CD4-positive, CD25-positive, alpha-beta regulatory T cell (primary cell): ENCODE measurements at regions not wholly inside any gene's neighbourhood (a gene's known extent, or its start where the extent isn't known, plus 50 kb on each side); places are given as distances from the start of the nearest gene placed in this dataset.

Source experiments
- ATAC-seq, 2 donors: fragments of 150-1000 bp; cut with Tn5 transposase; one replicate each; pipeline ENCODE4 v1.10.0; 2021; ENCODE audit warnings: low read depth in 2 of 2, moderate number of reproducible peaks in 2 of 2, moderate library complexity in 1 of 2
- DNase-seq, 3 donors: peaks; one replicate each; pipeline versions ENCODE4 v3.0.0 to v3.0.0-alpha.2; 2012 to 2022; ENCODE audit warnings: mixed read lengths in 1 of 3
- H3K27ac ChIP-seq: one replicate; pipeline ENCODE4 v1.7.0; 2013; ENCODE audit warnings: mild to moderate bottlenecking, low read length; ENCODE audit not compliant: insufficient read depth, poor library complexity, severe bottlenecking
- H3K27me3 ChIP-seq: one replicate; pipeline ENCODE4 v1.7.0; 2013; ENCODE audit warnings: low read length; ENCODE audit not compliant: control insufficient read depth, insufficient read depth
- H3K36me3 ChIP-seq: one replicate; pipeline ENCODE4 v1.7.0; 2013; ENCODE audit warnings: mild to moderate bottlenecking, low read length, moderate library complexity; ENCODE audit not compliant: control insufficient read depth, insufficient read depth
- H3K4me1 ChIP-seq: 2 replicates; pipeline ENCODE4 v1.7.0; 2013; ENCODE audit warnings: mild to moderate bottlenecking, low read length; ENCODE audit not compliant: insufficient read depth, control insufficient read depth, poor library complexity, severe bottlenecking
- H3K4me3 ChIP-seq: one replicate; pipeline ENCODE4 v1.7.0; 2013; ENCODE audit warnings: low read depth, mild to moderate bottlenecking, low read length, moderate library complexity
- H3K9me3 ChIP-seq, 2 experiments: 1 replicate in 1 of 2; 2 replicates in 1 of 2; pipeline ENCODE4 v1.7.0; 2013; ENCODE audit warnings: low read length in 2 of 2, mild to moderate bottlenecking in 1 of 2, moderate library complexity in 1 of 2; ENCODE audit not compliant: control insufficient read depth in 2 of 2
- H3K27ac Mint-ChIP-seq, 3 donors: one replicate each; pipeline ENCODE4 v1.8.0; 2020 to 2022; ENCODE audit warnings: mild to moderate bottlenecking in 3 of 3, mixed read lengths in 3 of 3, moderate library complexity in 2 of 3
- H3K27me3 Mint-ChIP-seq: one replicate; pipeline ENCODE4 v1.8.0; 2022; ENCODE audit warnings: mild to moderate bottlenecking, mixed read lengths
- H3K36me3 Mint-ChIP-seq: one replicate; pipeline ENCODE4 v1.8.0; 2020; ENCODE audit warnings: mixed read lengths
- H3K4me1 Mint-ChIP-seq, 4 donors: one replicate each; pipeline ENCODE4 v1.8.0; 2020 to 2022; ENCODE audit warnings: mixed read lengths in 4 of 4, mild to moderate bottlenecking in 1 of 4
- H3K4me3 Mint-ChIP-seq, 4 donors: one replicate each; pipeline ENCODE4 v1.8.0; 2020 to 2022; ENCODE audit warnings: mild to moderate bottlenecking in 4 of 4, mixed read lengths in 4 of 4, moderate library complexity in 3 of 4
- H3K9me3 Mint-ChIP-seq, 7 donors: one replicate each; pipeline ENCODE4 v1.8.0; 2020 to 2022; ENCODE audit warnings: mixed read lengths in 7 of 7, mild to moderate bottlenecking in 3 of 7, moderate library complexity in 2 of 7

DNA sequence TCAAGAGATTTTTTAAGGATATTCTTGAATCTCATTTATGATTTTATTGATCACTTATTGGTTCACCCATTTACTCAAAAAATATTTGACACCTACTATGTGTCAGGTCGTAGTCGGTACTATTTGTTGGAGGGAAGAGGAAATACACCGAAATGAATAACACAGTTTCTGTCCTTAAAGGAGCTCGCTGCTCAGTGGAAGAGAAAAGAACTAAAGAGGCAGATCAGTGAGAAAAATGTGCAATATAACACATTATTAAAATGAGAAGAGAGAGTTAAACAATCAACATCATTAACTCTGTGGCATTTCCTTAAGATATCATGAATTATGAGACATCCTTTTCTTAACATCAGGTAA lies 56.1 kb upstream of the ADAMTS9 start:
- DNase-seq (no peak), ATAC-seq (no peak)
- H3K36me3 ChIP-seq: no peaks in the 10 kb centered on the region
- no peaks in the 10 kb centered on the region for H3K4me1 Mint-ChIP-seq
- no peaks in the 10 kb centered on the region for H3K27me3 ChIP-seq
- no peaks in the 10 kb centered on the region for H3K27me3 Mint-ChIP-seq
- no peaks in the 10 kb centered on the region for H3K36me3 Mint-ChIP-seq
- no peak overlapping the region for H3K4me3 Mint-ChIP-seq
- no peaks in the 10 kb centered on the region for H3K9me3 ChIP-seq
- H3K9me3 Mint-ChIP-seq: peaks cover 2 to 19% (median 9%) of the 10 kb centered on the region in 7 donors
- no peaks in the 10 kb centered on the region for H3K4me1 ChIP-seq
- no peak overlapping the region for H3K27ac ChIP-seq
- H3K4me3 ChIP-seq: no peak overlapping the region
- H3K27ac Mint-ChIP-seq: no peak overlapping the region

DNA sequence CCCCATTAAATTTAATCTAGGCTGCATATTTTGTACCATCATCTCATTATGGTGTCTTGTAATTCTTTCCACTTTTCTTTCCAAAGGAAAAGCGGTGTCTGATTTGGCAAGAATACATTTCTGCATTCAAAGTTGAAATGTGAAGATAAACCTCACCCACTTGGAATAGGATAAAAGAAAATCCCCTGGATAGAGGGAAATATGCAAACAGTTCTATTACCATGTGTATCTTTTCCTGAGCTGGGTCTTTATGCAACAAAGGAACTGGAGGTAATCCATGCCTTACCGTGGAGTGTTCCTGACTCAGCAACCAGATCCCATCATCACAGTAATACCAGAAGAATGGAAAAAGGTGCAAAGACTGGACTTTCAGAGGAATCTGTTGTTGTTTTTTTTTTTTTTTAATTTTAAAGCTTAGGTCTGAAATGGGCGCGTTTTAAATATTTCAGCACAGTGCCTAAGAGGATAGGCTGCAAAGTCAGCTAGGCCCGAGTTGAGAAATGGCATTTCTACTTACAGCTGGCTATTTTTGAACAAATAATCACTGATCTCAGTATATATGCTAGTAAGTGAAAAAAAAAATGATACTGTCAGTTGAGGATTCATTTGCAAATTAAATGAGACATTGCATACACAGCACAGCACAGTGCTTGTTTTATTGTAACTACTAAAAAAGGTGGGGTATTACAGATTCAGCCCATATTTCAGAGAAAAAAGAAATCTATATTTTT lies 55.5 kb upstream of the ADAMTS9 start:
- ATAC-seq (no peak), DNase-seq (no peak)
- Mint-ChIP-seq H3K36me3 (no peaks in the 10 kb centered on the region), H3K4me3 (no peak overlapping the region), H3K27ac (no peak overlapping the region), H3K9me3 (peaks cover 2 to 19% (median 9%) of the 10 kb centered on the region in 7 donors), H3K27me3 (no peaks in the 10 kb centered on the region), H3K4me1 (no peaks in the 10 kb centered on the region)
- Histone ChIP-seq H3K9me3 (no peaks in the 10 kb centered on the region), H3K4me1 (no peaks in the 10 kb centered on the region), H3K36me3 (no peaks in the 10 kb centered on the region), H3K4me3 (no peak overlapping the region), H3K27ac (no peak overlapping the region), H3K27me3 (no peaks in the 10 kb centered on the region)

DNA sequence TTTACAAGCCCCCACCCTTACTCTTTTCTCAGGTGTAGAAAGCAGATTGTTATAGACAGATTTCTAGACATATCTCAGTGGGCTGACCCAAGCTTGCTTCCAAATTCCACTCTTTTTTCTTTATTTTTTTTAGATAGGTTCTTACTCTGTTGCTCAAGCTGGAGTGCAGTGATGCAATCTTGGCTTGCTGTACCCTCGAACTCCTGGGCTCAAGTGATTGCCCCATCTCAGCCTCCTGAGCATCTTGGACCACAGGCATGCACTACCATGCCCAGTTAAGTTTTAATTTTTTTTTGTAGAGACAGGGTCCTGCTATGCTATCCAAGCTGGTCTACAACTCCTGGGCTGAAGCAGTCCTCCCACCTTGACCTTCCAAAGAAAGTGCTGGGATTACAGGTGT lies 53.5 kb upstream of the ADAMTS9 start:
- peaks cover 2 to 26% (median 6%) of the 10 kb centered on the region in 7 donors for H3K9me3 Mint-ChIP-seq
- ATAC-seq: no peak
- H3K27ac Mint-ChIP-seq: no peak overlapping the region
- no peaks in the 10 kb centered on the region for H3K36me3 Mint-ChIP-seq
- H3K27me3 ChIP-seq: no peaks in the 10 kb centered on the region
- no peaks in the 10 kb centered on the region for H3K27me3 Mint-ChIP-seq
- H3K4me1 Mint-ChIP-seq: no peaks in the 10 kb centered on the region
- no peak overlapping the region for H3K27ac ChIP-seq
- no peaks in the 10 kb centered on the region for H3K9me3 ChIP-seq
- H3K4me1 ChIP-seq: no peaks in the 10 kb centered on the region
- H3K4me3 Mint-ChIP-seq: no peak overlapping the region
- no peak overlapping the region for H3K4me3 ChIP-seq
- no peak for DNase-seq
- H3K36me3 ChIP-seq: no peaks in the 10 kb centered on the region

DNA sequence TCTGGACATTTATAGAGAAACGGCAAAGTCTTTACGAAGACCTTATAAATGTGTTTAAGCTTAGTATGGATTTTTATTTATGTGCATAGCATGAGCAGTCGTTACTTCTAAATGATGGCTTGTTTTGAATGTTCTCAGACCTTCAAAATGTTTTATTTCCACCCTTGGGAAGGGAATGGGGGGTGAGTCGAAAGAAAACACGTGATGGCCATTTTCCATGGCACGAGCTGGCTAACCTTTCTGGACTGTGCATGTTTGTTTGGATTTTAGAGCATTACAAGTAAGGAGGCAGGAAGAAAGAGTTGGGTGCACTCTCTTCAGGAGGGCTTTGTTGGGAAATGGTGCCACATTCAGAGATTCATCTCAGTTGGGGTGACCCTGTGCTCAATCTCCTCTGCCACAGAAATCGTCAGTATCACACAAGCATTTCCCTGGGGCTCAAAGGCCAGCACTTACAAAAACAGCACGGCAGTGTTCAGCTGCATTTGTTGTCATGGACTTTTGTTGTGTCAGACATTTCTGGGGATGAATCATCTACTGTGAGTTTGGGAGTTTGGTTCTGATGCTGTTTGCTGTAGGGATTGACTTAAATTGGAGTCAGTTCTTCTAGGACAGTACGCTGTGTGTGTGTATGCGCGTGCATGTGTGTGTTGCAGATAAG lies 52.3 kb upstream of the ADAMTS9 start:
- H3K27me3 Mint-ChIP-seq: no peaks in the 10 kb centered on the region
- H3K4me1 Mint-ChIP-seq: no peaks in the 10 kb centered on the region
- H3K4me3 ChIP-seq: no peak overlapping the region
- DNase-seq (no peak), ATAC-seq (no peak)
- H3K27ac Mint-ChIP-seq: no peak overlapping the region
- H3K36me3 ChIP-seq: no peaks in the 10 kb centered on the region
- no peaks in the 10 kb centered on the region for H3K27me3 ChIP-seq
- H3K4me3 Mint-ChIP-seq: no peak overlapping the region
- H3K4me1 ChIP-seq: no peaks in the 10 kb centered on the region
- peaks cover 2 to 22% (median 6%) of the 10 kb centered on the region in 7 donors for H3K9me3 Mint-ChIP-seq
- H3K9me3 ChIP-seq: no peaks in the 10 kb centered on the region
- no peaks in the 10 kb centered on the region for H3K36me3 Mint-ChIP-seq
- no peak overlapping the region for H3K27ac ChIP-seq
